Activated CD4-positive, alpha-beta T cell treated with anti-CD3 and anti-CD28 coated beads, Interleukin-2, amount 10 ng/mL, durations not matched to agents 7 days and 5 days (primary cell): ENCODE measurements at regions not wholly inside any gene's neighbourhood (a gene's known extent, or its start where the extent isn't known, plus 50 kb on each side); places are given as distances from the start of the nearest gene placed in this dataset.

Experiments
- CTCF ChIA-PET: fragments of 350-600 bp; sonication (Branson Sonifier 250); formaldehyde crosslinking; loops from one replicate; lab custom pipeline; 2021; ENCODE audit warnings: antibody characterized with exemption; lab: Charles Lee
- POLR2A ChIA-PET: fragments of 350-600 bp; sonication (Branson Sonifier 250); formaldehyde crosslinking; loops from one replicate; lab custom pipeline; 2021; ENCODE audit warnings: antibody characterized with exemption; lab: Charles Lee
- DNase-seq: peaks from one replicate; pipeline ENCODE4 v3.0.0-alpha.2; 2020
- H3K27ac Mint-ChIP-seq: one replicate; pipeline ENCODE4 v1.8.0; 2021; ENCODE audit warnings: mild to moderate bottlenecking, moderate library complexity, mixed read lengths
- H3K27me3 Mint-ChIP-seq: one replicate; pipeline ENCODE4 v1.8.0; 2021; ENCODE audit warnings: mixed read lengths
- H3K36me3 Mint-ChIP-seq: one replicate; pipeline ENCODE4 v1.8.0; 2021; ENCODE audit warnings: low read depth, mixed read lengths
- H3K4me1 Mint-ChIP-seq: one replicate; pipeline ENCODE4 v1.8.0; 2021; ENCODE audit warnings: mixed read lengths
- H3K4me3 Mint-ChIP-seq: one replicate; pipeline ENCODE4 v1.8.0; 2021; ENCODE audit warnings: mild to moderate bottlenecking, moderate library complexity, mixed read lengths
- H3K9me3 Mint-ChIP-seq: one replicate; pipeline ENCODE4 v1.8.0; 2021; ENCODE audit warnings: mixed read lengths

GRCh38 chr2:19846567-19846966, 55.2 kb downstream of the TTC32 start:
- Mint-ChIP-seq H3K4me3 (no peak overlapping the region), H3K9me3 (no peaks in the 10 kb centered on the region), H3K27me3 (no peaks in the 10 kb centered on the region), H3K36me3 (no peaks in the 10 kb centered on the region), H3K27ac (no peak overlapping the region), H3K4me1 (no peaks in the 10 kb centered on the region)
- POLR2A ChIA-PET = no interaction called here
- no peak for DNase-seq
- CTCF ChIA-PET = interaction anchor here (0.9 kb wide), 1 partner anchor 10 kb away, joined by 3 read pairs; no protein-coding TSS in a partner anchor

GRCh38 chr2:19846030-19846429, 55.8 kb downstream of the TTC32 start:
- Mint-ChIP-seq H3K4me3 (no peak overlapping the region), H3K9me3 (no peaks in the 10 kb centered on the region), H3K4me1 (no peaks in the 10 kb centered on the region), H3K27me3 (no peaks in the 10 kb centered on the region), H3K36me3 (no peaks in the 10 kb centered on the region), H3K27ac (no peak overlapping the region)
- CTCF ChIA-PET = no interaction called here
- POLR2A ChIA-PET = no interaction called here
- DNase-seq = no peak

GRCh38 chr2:19845323-19845920, 56.4 kb downstream of the TTC32 start:
- H3K27me3 Mint-ChIP-seq = no peaks in the 10 kb centered on the region
- CTCF ChIA-PET = no interaction called here
- H3K4me1 Mint-ChIP-seq = no peaks in the 10 kb centered on the region
- DNase-seq = no peak
- POLR2A ChIA-PET = no interaction called here
- no peaks in the 10 kb centered on the region for H3K9me3 Mint-ChIP-seq
- H3K36me3 Mint-ChIP-seq = no peaks in the 10 kb centered on the region
- no peak overlapping the region for H3K4me3 Mint-ChIP-seq
- H3K27ac Mint-ChIP-seq = no peak overlapping the region

GRCh38 chr2:19844750-19845149, 57.0 kb downstream of the TTC32 start:
- H3K36me3 Mint-ChIP-seq = no peaks in the 10 kb centered on the region
- ChIA-PET POLR2A (no interaction called here), CTCF (no interaction called here)
- no peaks in the 10 kb centered on the region for H3K9me3 Mint-ChIP-seq
- H3K4me3 Mint-ChIP-seq = no peak overlapping the region
- H3K4me1 Mint-ChIP-seq = peaks cover under 1% of the 10 kb centered on the region
- H3K27me3 Mint-ChIP-seq = peaks cover 2% of the 10 kb centered on the region
- no peak for DNase-seq
- H3K27ac Mint-ChIP-seq = no peak overlapping the region

GRCh38 chr2:19843992-19844515, 57.7 kb downstream of the TTC32 start:
- CTCF ChIA-PET = no interaction called here

GRCh38 chr2:19841918-19842693, 59.7 kb downstream of the TTC32 start:
- H3K4me1 Mint-ChIP-seq = peaks cover 3% of the 10 kb centered on the region
- no peaks in the 10 kb centered on the region for H3K9me3 Mint-ChIP-seq
- DNase-seq = no peak
- no peak overlapping the region for H3K4me3 Mint-ChIP-seq
- POLR2A ChIA-PET = no interaction called here
- no peak overlapping the region for H3K27ac Mint-ChIP-seq
- no peaks in the 10 kb centered on the region for H3K36me3 Mint-ChIP-seq
- H3K27me3 Mint-ChIP-seq = peaks cover 25% of the 10 kb centered on the region
- CTCF ChIA-PET = interaction anchor here (0.6 to 0.8 kb wide), 2 partner anchors 17 to 308 kb away, joined by 3 to 4 read pairs; no protein-coding TSS in a partner anchor

More at GRCh38 chr2:19843992-19844515, 57.7 kb downstream of the TTC32 start:
- no peak for DNase-seq
- Mint-ChIP-seq H3K27me3 (peaks cover 9% of the 10 kb centered on the region), H3K9me3 (no peaks in the 10 kb centered on the region), H3K4me3 (no peak overlapping the region), H3K4me1 (peaks cover 3% of the 10 kb centered on the region), H3K36me3 (no peaks in the 10 kb centered on the region), H3K27ac (no peak overlapping the region)
- POLR2A ChIA-PET = no interaction called here

GRCh38 chr2:19839438-19839837, 62.3 kb downstream of the TTC32 start:
- Mint-ChIP-seq H3K4me1 (peaks cover 3% of the 10 kb centered on the region), H3K27ac (no peak overlapping the region), H3K9me3 (no peaks in the 10 kb centered on the region), H3K27me3 (peaks cover 30% of the 10 kb centered on the region), H3K4me3 (no peak overlapping the region), H3K36me3 (no peaks in the 10 kb centered on the region)
- POLR2A ChIA-PET = no interaction called here
- CTCF ChIA-PET = no interaction called here
- no peak for DNase-seq

- Mint-ChIP-seq H3K4me1 (peaks cover 3% of the 10 kb centered on the region), H3K9me3 (no peaks in the 10 kb centered on the region), H3K27me3 (peaks cover 30% of the 10 kb centered on the region), H3K4me3 (no peak overlapping the region), H3K36me3 (no peaks in the 10 kb centered on the region), H3K27ac (no peak overlapping the region)
- ChIA-PET POLR2A (no interaction called here), CTCF (no interaction called here)
- DNase-seq = no peak
Measured at GRCh38 chr2:19838616-19839015, 63.2 kb downstream of the TTC32 start.

- H3K4me1 Mint-ChIP-seq = peaks cover 3% of the 10 kb centered on the region
- ChIA-PET CTCF (no interaction called here), POLR2A (no interaction called here)
- no peak overlapping the region for H3K27ac Mint-ChIP-seq
- H3K4me3 Mint-ChIP-seq = no peak overlapping the region
- H3K9me3 Mint-ChIP-seq = no peaks in the 10 kb centered on the region
- H3K36me3 Mint-ChIP-seq = no peaks in the 10 kb centered on the region
- H3K27me3 Mint-ChIP-seq = peaks cover 30% of the 10 kb centered on the region
- DNase-seq = no peak
Measured at GRCh38 chr2:19837235-19837766, 64.5 kb downstream of the TTC32 start.

GRCh38 chr2:19835781-19836281, 66.0 kb downstream of the TTC32 start:
- no peaks in the 10 kb centered on the region for H3K36me3 Mint-ChIP-seq
- no peak overlapping the region for H3K27ac Mint-ChIP-seq
- H3K27me3 Mint-ChIP-seq = peaks cover 30% of the 10 kb centered on the region
- CTCF ChIA-PET = no interaction called here
- no peaks in the 10 kb centered on the region for H3K9me3 Mint-ChIP-seq
- H3K4me3 Mint-ChIP-seq = no peak overlapping the region
- POLR2A ChIA-PET = interaction anchor here (0.7 kb wide), 1 partner anchor 102 kb away, joined by 3 read pairs; no protein-coding TSS in a partner anchor
- H3K4me1 Mint-ChIP-seq = peaks cover 3% of the 10 kb centered on the region
- no peak for DNase-seq

- no peak overlapping the region for H3K4me3 Mint-ChIP-seq
- ChIA-PET POLR2A (no interaction called here), CTCF (no interaction called here)
- H3K36me3 Mint-ChIP-seq = no peaks in the 10 kb centered on the region
- H3K27ac Mint-ChIP-seq = no peak overlapping the region
- no peak for DNase-seq
- H3K27me3 Mint-ChIP-seq = peaks cover 25% of the 10 kb centered on the region
- no peaks in the 10 kb centered on the region for H3K9me3 Mint-ChIP-seq
- H3K4me1 Mint-ChIP-seq = no peaks in the 10 kb centered on the region
Measured at GRCh38 chr2:19833978-19834377, 67.8 kb downstream of the TTC32 start.

- ChIA-PET CTCF (interaction anchor here (0.6 kb wide), 2 partner anchors 81 to 1314 kb away, joined by 3 to 4 read pairs; no protein-coding TSS in a partner anchor), POLR2A (no interaction called here)
- H3K36me3 Mint-ChIP-seq = no peaks in the 10 kb centered on the region
- no peak for DNase-seq
- peaks cover 21% of the 10 kb centered on the region for H3K27me3 Mint-ChIP-seq
- no peak overlapping the region for H3K4me3 Mint-ChIP-seq
- H3K4me1 Mint-ChIP-seq = no peaks in the 10 kb centered on the region
- no peaks in the 10 kb centered on the region for H3K9me3 Mint-ChIP-seq
- H3K27ac Mint-ChIP-seq = no peak overlapping the region
Measured at GRCh38 chr2:19829672-19830071, 72.1 kb downstream of the TTC32 start.

- Mint-ChIP-seq H3K9me3 (no peaks in the 10 kb centered on the region), H3K36me3 (no peaks in the 10 kb centered on the region), H3K27me3 (peaks cover 30% of the 10 kb centered on the region), H3K27ac (no peak overlapping the region), H3K4me1 (no peaks in the 10 kb centered on the region), H3K4me3 (no peak overlapping the region)
- CTCF ChIA-PET = interaction anchor here (1.5 kb wide), 1 partner anchor 11 kb away, joined by 3 read pairs; no protein-coding TSS in a partner anchor
- POLR2A ChIA-PET = interaction anchor here (0.6 kb wide), 1 partner anchor 328 kb away, joined by 4 read pairs; no protein-coding TSS in a partner anchor
- no peak for DNase-seq
Measured at GRCh38 chr2:19826874-19827273, 74.9 kb downstream of the TTC32 start.
